Small intestine (tissue), 7 donors: ENCODE measurements at regions not wholly inside any gene's neighbourhood (a gene's known extent, or its start where the extent isn't known, plus 50 kb on each side); places are given as distances from the start of the nearest gene placed in this dataset.

Experiments
- DNase-seq, 2 donors: peaks; one replicate each; pipeline versions ENCODE4 v3.0.0 to v3.0.0-alpha.2; 2013
- FAIRE-seq: peaks from 2 replicates; lab custom pipeline; 2012; peaks lifted over from hg19 to GRCh38; lab: Jason Lieb, UNC
- H3K27ac ChIP-seq, 3 donors: one replicate each; pipeline ENCODE4 v1.5.1; 2013; ENCODE audit warnings: low read length in 2 of 3, mild to moderate bottlenecking in 2 of 3, control low read depth in 1 of 3, inconsistent platforms in 1 of 3, low read depth in 1 of 3, moderate library complexity in 1 of 3
- H3K27me3 ChIP-seq, 3 donors: one replicate each; pipeline ENCODE4 v1.6.1; 2013; ENCODE audit warnings: low read length in 3 of 3, inconsistent platforms in 1 of 3; ENCODE audit not compliant: control insufficient read depth in 3 of 3, insufficient read depth in 3 of 3
- H3K36me3 ChIP-seq, 3 donors: one replicate each; pipeline ENCODE4 v1.6.1; 2013; ENCODE audit warnings: low read length in 3 of 3, inconsistent platforms in 1 of 3, low read depth in 1 of 3, mild to moderate bottlenecking in 1 of 3, moderate library complexity in 1 of 3; ENCODE audit not compliant: control insufficient read depth in 3 of 3, insufficient read depth in 2 of 3
- H3K4me1 ChIP-seq, 3 donors: one replicate each; pipeline ENCODE4 v1.6.1; 2013; ENCODE audit warnings: low read length in 2 of 3, inconsistent platforms in 1 of 3, low read depth in 1 of 3, mild to moderate bottlenecking in 1 of 3, moderate library complexity in 1 of 3; ENCODE audit not compliant: control insufficient read depth in 3 of 3, insufficient read depth in 2 of 3
- H3K4me3 ChIP-seq, 3 donors: one replicate each; pipeline ENCODE4 v1.5.1; 2013; ENCODE audit warnings: low read length in 3 of 3, control low read depth in 1 of 3, inconsistent platforms in 1 of 3, low read depth in 1 of 3, mild to moderate bottlenecking in 1 of 3, moderate library complexity in 1 of 3
- H3K9me3 ChIP-seq, 2 donors: one replicate each; pipeline ENCODE4 v1.6.1; 2013; ENCODE audit warnings: low read depth in 1 of 2, low read length in 1 of 2; ENCODE audit not compliant: control insufficient read depth in 2 of 2, insufficient read depth in 1 of 2
- whole genome bisulfite sequencing, 3 donors: extraction: QIAGEN DNeasy Blood & Tissue Kit; methylation state at CpG; one replicate each; pipeline ENCODE4 v1.1.7; 2013; 5-methylcytosine and 5-hydroxymethylcytosine counted together
- donor health status: healthy with polysubstance abuse.
- donor health status: control.
- donor health status: control.
- donor health status: Bipolar disorder and iron deficiency.
- donor health status: healthy.

DNA sequence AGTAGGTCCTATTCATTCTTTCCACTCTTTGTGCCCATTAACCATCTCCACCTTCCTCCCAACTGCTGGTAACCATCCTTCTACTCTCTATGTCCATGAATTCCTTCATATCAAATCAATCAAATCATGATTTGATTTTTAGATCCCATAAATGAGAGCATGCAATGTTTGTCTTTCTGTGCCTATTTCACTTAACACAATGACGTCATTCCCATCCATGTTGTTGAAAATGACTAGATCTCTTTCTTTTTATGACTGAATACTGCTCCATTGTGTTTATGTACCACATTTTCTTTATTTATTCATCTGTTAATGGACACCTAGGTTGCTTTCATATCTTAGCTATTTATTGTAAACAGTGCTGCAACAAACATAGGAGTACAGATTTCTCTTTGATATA, 827.3 kb upstream of the NRXN1 start:
- Histone ChIP-seq H3K9me3 (no peaks in the 10 kb centered on the region), H3K4me3 (no peak overlapping the region), H3K4me1 (no peaks in the 10 kb centered on the region), H3K27me3 (no peaks in the 10 kb centered on the region), H3K27ac (no peak overlapping the region), H3K36me3 (no peaks in the 10 kb centered on the region)
- no peak for DNase-seq
- FAIRE-seq, result no peak
- 71 to 90% (median 87%) methylated on average over 1 of the region's 1 CpG for WGBS, 3 donors

DNA sequence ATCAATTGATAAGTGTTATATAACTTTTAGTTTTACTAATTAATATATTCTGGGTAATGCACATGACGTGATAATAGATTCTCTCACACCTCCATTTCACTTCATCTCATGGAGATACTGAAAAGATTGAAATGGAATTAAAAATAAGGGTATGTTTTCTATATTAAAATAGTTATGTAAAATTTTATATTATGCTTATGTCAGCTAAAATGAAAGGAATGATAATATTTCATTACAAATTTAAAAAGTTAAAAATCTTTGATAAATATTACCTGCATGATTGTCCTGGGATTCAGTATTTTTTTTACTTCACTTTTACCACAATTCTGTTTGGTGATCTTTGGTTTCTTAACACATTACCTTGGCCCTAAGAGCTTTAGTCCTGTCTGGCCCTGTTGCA, 823.8 kb upstream of the NRXN1 start:
- H3K27ac ChIP-seq, result no peak overlapping the region
- DNase-seq, result no peak
- H3K9me3 ChIP-seq, result no peaks in the 10 kb centered on the region
- no peaks in the 10 kb centered on the region for H3K27me3 ChIP-seq
- no peak overlapping the region for H3K4me3 ChIP-seq
- 67 to 76% (median 70%) methylated on average over 1 of the region's 1 CpG for WGBS, 3 donors
- no peaks in the 10 kb centered on the region for H3K36me3 ChIP-seq
- FAIRE-seq, result no peak
- H3K4me1 ChIP-seq, result no peaks in the 10 kb centered on the region

DNA sequence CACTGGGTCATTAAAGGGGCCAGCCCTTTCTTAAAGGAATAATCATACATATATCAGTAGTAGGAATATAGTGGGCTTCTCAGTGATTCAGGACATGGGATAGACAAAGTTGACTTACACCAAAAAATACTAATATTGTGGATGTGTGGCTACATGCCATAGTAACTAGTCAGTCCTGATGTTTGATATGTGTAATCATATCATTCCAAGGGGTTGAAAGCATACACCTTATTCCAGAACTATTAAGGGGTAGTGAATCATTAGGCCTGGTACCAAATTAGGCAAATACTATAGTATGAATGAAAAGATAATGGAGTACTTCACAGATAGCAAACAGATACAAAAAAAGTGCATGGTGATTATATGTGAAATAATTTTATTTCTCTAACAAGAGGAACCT, 814.9 kb upstream of the NRXN1 start:
- Histone ChIP-seq H3K4me1 (no peaks in the 10 kb centered on the region), H3K36me3 (no peaks in the 10 kb centered on the region), H3K27me3 (no peaks in the 10 kb centered on the region), H3K4me3 (no peak overlapping the region), H3K27ac (no peak overlapping the region), H3K9me3 (peaks cover 0 to 4% of the 10 kb centered on the region in 2 donors)
- no peak for FAIRE-seq
- no peak for DNase-seq

DNA sequence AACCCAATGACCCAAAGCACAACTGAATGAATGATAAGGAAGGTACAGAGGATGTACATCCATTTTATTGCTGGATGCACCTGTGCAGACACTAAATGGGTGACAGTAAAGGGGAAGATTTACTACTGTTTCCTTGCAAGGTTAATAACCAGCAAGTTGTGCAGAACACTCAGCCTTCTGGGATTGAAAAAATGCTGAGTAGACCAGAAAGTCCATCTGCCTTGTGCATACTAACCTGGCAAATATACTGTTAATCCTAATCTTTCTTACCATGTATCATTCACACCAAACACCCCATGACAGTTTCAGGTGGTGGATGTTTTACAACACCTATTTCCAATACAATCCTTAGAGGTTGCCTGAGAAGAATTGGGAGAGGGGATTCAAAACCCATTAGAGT, 814.1 kb upstream of the NRXN1 start:
- no peak for FAIRE-seq
- H3K27me3 ChIP-seq, result no peaks in the 10 kb centered on the region
- no peak for DNase-seq
- H3K4me1 ChIP-seq, result no peaks in the 10 kb centered on the region
- no peak overlapping the region for H3K4me3 ChIP-seq
- peaks cover 0 to 4% of the 10 kb centered on the region in 2 donors for H3K9me3 ChIP-seq
- no peaks in the 10 kb centered on the region for H3K36me3 ChIP-seq
- no peak overlapping the region for H3K27ac ChIP-seq

DNA sequence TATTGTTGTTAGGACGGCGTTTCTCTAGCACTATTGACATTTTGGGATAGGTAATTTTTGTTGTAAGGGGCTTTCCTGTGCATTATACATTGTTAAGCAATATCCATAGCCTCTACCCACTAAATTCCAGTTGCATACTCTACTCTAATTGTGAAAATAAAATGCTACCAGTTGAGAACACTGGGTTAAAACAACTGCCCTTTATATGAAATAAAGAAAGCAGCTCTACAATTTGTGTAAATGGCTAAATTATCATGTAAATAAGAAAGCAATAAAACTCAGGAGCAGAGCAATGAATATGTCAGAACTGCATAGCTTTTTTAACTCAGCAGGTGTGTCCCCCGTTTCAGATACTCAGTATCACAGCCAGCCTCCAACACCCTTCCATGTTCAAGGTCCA, 812.7 kb upstream of the NRXN1 start:
- H3K4me3 ChIP-seq, result no peak overlapping the region
- no peaks in the 10 kb centered on the region for H3K4me1 ChIP-seq
- DNase-seq (no peak), FAIRE-seq (no peak)
- no peak overlapping the region for H3K27ac ChIP-seq
- no peaks in the 10 kb centered on the region for H3K36me3 ChIP-seq
- WGBS, 3 donors, result 44 to 61% (median 51%) methylated on average over 3 of the region's 3 CpGs
- H3K27me3 ChIP-seq, result no peaks in the 10 kb centered on the region
- peaks cover 0 to 4% of the 10 kb centered on the region in 2 donors for H3K9me3 ChIP-seq

DNA sequence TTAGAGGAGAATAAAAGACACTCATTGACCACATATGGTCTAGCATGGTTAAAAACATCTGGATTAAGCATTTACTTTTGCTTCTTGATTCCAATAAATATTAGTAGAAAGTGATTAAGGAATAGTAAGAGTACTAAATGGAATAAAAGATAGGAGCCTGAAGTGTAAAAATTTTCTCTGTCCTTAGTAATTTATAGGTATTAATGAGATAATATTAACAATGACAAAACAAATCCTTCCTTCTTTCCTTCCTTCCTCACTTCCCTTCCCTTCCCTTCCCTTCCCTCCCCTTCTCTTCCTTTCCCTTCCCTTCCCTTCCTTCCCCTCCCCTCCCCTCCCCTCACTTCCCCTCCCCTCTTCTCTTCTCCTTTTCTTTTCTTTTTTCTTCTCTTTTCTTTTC, 797.5 kb upstream of the NRXN1 start:
- no peak overlapping the region for H3K27ac ChIP-seq
- FAIRE-seq, result no peak

DNA sequence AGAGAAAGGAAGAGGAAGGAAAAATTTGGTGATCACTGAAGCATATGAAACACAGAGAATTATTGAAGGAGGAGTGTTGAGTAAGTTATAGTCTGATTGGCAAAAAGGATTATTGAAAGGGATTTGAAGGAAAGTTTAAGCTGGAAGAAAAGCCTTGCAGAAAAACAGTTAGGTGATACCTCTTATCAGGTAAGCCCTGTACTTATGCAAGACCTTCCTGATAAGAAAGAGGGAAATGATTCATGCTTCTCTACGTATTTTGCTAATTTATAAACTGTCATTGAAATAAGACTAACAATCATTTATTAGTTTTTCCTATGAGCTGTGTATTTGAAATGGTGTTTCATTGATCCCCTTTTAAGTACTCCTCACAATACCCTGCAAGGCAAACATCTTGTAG, 793.9 kb upstream of the NRXN1 start:
- 4 to 33% (median 16%) methylated on average over 1 of the region's 1 CpG for WGBS, 3 donors
- Histone ChIP-seq H3K27me3 (no peaks in the 10 kb centered on the region), H3K36me3 (no peaks in the 10 kb centered on the region), H3K27ac (no peak overlapping the region), H3K4me1 (no peaks in the 10 kb centered on the region), H3K9me3 (no peaks in the 10 kb centered on the region), H3K4me3 (no peak overlapping the region)
- DNase-seq, result no peak
- no peak for FAIRE-seq

More for the DNA sequence above, 797.5 kb upstream of the NRXN1 start:
- no peak overlapping the region for H3K4me3 ChIP-seq
- no peaks in the 10 kb centered on the region for H3K4me1 ChIP-seq
- no peaks in the 10 kb centered on the region for H3K9me3 ChIP-seq
- DNase-seq, result no peak
- no peaks in the 10 kb centered on the region for H3K36me3 ChIP-seq
- H3K27me3 ChIP-seq, result no peaks in the 10 kb centered on the region

DNA sequence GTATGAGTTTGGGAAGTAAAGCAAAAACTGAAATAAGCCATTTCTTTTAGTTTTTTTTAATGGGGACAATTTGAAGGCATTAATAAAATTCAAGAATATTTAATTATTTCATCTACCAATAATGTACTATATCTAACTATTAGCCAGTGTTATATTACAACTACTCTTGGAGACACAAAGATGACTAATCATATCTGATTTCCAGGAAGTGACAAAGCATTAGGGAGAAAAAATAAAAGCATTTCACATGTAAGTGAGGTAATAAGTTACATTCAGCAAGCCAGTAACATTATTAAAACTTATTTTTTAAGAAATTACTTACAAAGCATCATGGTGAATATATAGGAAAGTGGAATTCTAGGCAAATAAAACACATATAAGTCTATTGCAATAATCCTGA, 781.3 kb upstream of the NRXN1 start:
- Histone ChIP-seq H3K4me3 (no peak overlapping the region), H3K4me1 (no peaks in the 10 kb centered on the region), H3K36me3 (no peaks in the 10 kb centered on the region), H3K27ac (no peak overlapping the region), H3K9me3 (no peaks in the 10 kb centered on the region), H3K27me3 (no peaks in the 10 kb centered on the region)
- FAIRE-seq (no peak), DNase-seq (no peak)

DNA sequence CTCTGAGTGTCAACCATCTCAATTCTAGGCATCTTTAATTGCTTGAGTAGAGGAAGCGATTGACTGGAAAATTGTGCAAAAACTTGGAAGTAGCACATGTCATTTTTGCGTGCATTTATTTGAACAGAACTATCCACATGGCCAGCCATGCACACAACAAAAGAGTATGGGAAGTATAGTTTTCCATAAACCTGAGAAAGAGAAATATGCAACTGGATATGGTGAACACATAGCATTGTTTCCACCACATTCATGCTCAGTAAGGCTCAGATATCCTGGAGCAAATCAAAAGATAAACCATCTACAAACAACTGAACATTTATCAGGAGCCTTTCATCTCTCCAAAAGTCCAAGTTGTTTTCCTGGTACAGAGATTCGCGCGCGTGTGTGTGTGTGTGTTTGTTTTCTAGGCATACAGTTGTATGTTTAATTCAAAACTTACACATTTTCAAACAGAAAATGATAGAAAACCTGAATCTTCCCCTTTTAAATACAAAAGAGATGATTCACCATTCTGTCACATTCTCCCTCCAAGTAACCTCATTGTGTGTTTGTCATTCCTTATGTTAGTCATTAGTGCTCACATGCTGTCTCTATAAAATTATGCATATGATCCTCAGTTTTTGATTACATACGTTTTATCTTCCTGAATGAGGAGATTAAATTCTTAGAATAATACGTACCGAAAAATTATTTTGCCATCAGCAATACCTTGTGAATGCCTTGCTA, 780.4 kb upstream of the NRXN1 start:
- DNase-seq (no peak), FAIRE-seq (no peak)
- Histone ChIP-seq H3K36me3 (no peaks in the 10 kb centered on the region), H3K27ac (no peak overlapping the region), H3K4me1 (no peaks in the 10 kb centered on the region), H3K9me3 (no peaks in the 10 kb centered on the region), H3K4me3 (no peak overlapping the region), H3K27me3 (no peaks in the 10 kb centered on the region)
- 71 to 83% (median 76%) methylated on average over 9 of the region's 9 CpGs for WGBS, 3 donors
